CD4-positive, alpha-beta T cell treated with Interleukin-21 for 1 hour (primary cell): ENCODE measurements at regions not wholly inside any gene's neighbourhood (a gene's known extent, or its start where the extent isn't known, plus 50 kb on each side); places are given as distances from the start of the nearest gene placed in this dataset.
A peak's percentile ranks its signal among the peaks of the same experiment; 100 is the strongest.

Experiments
- DNase-seq: peaks from one replicate; pipeline ENCODE4 v3.0.0-alpha.2; 2020

GRCh38 chr9:7980041-7980440 lies 180.5 kb upstream of the DMAC1 start:
- no peak for DNase-seq

- DNase-seq: no peak
Measured at GRCh38 chr9:7979611-7980010, 180.0 kb upstream of the DMAC1 start.

- no peak for DNase-seq
Measured at GRCh38 chr9:7977586-7977985, 178.0 kb upstream of the DMAC1 start.

- no peak for DNase-seq
Measured at GRCh38 chr9:7976856-7977255, 177.3 kb upstream of the DMAC1 start.

- DNase-seq: peak; percentile 86
Measured at GRCh38 chr9:7976167-7976755, 176.7 kb upstream of the DMAC1 start.

GRCh38 chr9:7975336-7975735 lies 175.8 kb upstream of the DMAC1 start:
- no peak for DNase-seq

- DNase-seq: peak; percentile 14
Measured at GRCh38 chr9:7974335-7974960, 174.9 kb upstream of the DMAC1 start.

GRCh38 chr9:7973123-7973522 lies 173.5 kb upstream of the DMAC1 start:
- no peak for DNase-seq

GRCh38 chr9:7970681-7971330 lies 171.2 kb upstream of the DMAC1 start:
- DNase-seq: no peak

GRCh38 chr9:7968687-7969086 lies 169.1 kb upstream of the DMAC1 start:
- no peak for DNase-seq

GRCh38 chr9:7967851-7968250 lies 168.3 kb upstream of the DMAC1 start:
- no peak for DNase-seq

- no peak for DNase-seq
Measured at GRCh38 chr9:7967093-7967827, 167.7 kb upstream of the DMAC1 start.

GRCh38 chr9:7965063-7965462 lies 165.5 kb upstream of the DMAC1 start:
- no peak for DNase-seq

GRCh38 chr9:7963026-7963425 lies 163.4 kb upstream of the DMAC1 start:
- DNase-seq: no peak

GRCh38 chr9:7961076-7961475 lies 161.5 kb upstream of the DMAC1 start:
- DNase-seq: no peak

- DNase-seq: no peak
Measured at GRCh38 chr9:7960320-7961050, 160.9 kb upstream of the DMAC1 start.

GRCh38 chr9:7957803-7958202 lies 158.2 kb upstream of the DMAC1 start:
- DNase-seq: no peak

GRCh38 chr9:7947577-7947976 lies 148.0 kb upstream of the DMAC1 start:
- DNase-seq: no peak

- no peak for DNase-seq
Measured at GRCh38 chr9:7946458-7946857, 146.9 kb upstream of the DMAC1 start.

- DNase-seq: no peak
Measured at GRCh38 chr9:7944572-7944971, 145.0 kb upstream of the DMAC1 start.

GRCh38 chr9:7937761-7938491 lies 138.3 kb upstream of the DMAC1 start:
- DNase-seq: no peak

- no peak for DNase-seq
Measured at GRCh38 chr9:7936996-7937395, 137.4 kb upstream of the DMAC1 start.
